GM18907 (cell line): ENCODE measurements at regions not wholly inside any gene's neighbourhood (a gene's known extent, or its start where the extent isn't known, plus 50 kb on each side); places are given as distances from the start of the nearest gene placed in this dataset.

Experiments
- ATAC-seq: cut with Tn5 transposase; IDR thresholded peaks from one replicate; pipeline ENCODE4 v1.9.1; 2021; ENCODE audit warnings: mild to moderate bottlenecking, moderate library complexity; ENCODE audit not compliant: unreplicated experiment

GRCh38 chr1:244974550-244974949, 110.2 kb upstream of the HNRNPU start:
- no peak for ATAC-seq

DNA sequence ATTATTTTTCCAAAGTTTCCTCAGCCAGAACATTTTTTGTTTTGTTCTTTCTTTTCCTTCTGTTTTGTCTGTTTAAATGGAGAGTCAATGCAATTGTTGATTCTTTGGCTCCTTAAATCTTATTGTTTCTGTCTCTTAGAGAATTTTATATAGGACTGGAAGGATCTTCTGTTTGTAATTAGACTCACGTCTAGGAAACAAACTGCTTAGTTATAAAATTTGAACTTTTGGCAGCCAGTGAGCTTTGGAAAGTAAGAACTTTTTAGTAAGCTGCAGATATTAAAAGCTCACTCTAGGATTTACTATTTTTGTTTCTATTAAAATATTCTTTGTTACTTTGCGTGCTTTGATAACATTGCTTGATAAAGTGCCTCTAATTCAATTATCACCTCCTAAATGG, 109.8 kb upstream of the HNRNPU start:
- ATAC-seq: no peak

DNA sequence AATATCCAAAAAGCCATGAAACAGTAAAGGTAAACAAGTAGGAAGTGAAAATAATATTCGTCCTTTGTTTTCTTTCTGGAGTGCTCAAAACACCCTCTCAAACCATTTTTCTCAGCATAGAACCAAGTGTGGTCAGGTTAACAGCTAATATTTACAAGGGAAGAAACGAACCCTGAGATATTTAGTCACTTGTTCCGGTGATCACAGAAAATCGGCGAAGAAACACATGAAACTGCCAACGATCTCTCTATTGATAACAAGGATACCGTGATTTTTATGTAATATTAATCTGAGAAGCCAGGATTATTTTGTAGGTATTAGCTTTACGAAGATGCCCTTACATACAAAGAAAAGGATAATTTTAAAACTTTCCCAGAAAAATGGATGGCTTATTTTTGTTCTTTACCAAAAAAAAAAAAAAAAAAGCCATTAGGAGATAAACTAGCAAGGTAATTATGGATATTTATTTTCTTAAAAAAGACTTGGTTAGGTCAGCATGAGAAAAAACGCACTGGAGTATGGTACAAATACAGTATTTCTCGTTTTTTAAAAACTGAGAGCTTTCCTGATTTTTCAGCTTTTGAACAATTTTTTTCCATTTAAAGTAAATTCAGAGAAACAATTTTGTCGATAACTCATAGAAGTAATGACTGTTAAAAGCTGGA, 107.3 kb upstream of the HNRNPU start:
- ATAC-seq: no peak

DNA sequence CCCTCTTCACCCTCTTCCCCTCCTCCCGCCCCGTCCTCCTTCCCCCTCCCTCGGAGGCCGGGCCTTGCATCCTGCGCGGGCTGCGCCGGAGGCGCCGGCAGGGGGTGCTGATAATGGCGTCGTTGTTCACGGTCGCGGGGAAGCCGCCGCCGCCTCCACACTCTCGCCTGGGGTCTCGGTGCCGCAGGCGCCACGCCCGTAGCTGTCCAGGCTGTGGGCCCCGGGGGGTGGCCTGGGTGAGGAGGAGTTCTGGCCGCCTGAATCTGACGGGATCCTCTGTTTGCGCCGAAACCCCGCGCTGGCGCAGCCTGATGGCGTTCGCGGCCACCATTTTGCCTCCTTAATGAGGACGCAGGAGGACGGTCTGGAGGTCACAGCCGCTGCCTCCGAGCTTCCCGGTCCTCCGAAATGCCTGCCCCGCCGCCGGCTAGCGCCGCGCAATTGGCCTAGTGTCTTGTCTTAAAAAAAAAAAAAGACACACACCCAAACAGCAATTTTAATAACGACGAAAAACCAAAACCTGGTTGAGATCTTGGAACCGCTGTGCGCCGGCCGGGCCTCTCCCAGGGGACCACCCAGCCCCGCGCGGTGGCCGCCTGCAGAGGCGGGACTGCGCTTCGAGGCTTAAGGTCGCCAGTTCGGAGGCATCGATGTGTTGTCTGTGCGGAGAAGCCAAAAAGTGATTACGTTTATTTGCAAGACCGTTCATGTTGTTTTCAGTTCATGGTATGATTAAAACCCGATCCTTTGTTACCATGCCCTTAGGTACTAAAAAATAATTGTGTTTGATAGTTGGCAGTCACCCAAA, 106.6 kb upstream of the HNRNPU start:
- ATAC-seq: peak; percentile 73

GRCh38 chr1:244970236-244970743, 105.9 kb upstream of the HNRNPU start:
- peak; percentile 76 for ATAC-seq

- peak; percentile 36 for ATAC-seq
Observed at GRCh38 chr1:244969355-244970235, 105.3 kb upstream of the HNRNPU start.

DNA sequence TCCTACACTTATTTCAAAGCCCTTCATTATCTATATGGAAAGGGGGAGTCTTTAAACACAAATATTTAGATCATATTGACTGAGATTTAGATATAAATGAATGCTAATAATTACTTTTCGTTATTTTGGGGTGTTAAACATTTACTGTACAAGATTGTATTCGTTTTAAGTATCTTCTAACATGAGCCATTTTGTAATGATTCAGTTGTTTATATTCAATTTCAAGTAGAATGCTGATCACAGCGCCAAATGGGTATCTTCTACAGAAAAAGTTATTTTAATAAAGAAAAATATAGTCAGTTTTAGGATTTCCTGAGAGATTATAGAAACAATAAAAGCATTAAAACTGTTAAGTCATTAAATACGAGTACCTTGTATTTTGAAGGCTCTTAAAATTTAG, 104.5 kb upstream of the HNRNPU start:
- no peak for ATAC-seq

DNA sequence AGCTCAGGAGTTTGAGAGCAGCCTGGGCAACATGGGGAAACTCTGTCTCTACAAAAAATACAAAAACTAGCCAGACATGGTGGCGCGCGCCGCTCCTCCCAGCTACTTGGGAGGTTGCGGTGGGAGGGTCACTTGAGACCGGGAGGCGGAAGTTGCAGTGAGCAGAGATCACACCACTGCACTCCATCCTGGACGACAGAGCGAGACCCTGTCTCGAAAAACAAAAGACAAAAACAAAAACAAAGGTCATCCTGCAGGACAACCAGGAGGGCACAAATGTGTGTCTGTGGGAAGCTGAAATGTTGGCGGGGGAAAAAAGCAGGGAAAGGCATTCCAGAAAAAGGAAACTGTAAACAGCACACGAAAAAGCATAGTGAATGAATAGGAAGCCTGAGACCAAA, 104.1 kb upstream of the HNRNPU start:
- ATAC-seq: no peak

DNA sequence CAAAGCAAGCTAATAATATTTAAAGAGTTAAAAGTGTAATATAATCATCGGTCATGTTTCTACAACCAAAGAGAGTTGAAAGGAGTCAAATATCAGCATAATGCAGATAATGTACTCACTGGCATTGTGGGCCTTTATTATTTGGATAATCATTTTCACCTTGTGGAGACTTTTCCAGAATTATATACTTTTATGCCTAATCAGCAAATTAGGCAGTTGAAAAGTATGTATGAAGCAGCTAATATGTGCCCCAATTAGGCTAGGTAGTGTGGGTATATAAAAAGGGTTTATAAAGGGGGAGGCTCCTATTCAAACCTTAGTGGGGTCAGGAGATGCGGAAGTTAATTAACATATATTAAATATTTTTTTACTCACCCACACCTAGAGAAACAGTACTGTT, 102.8 kb upstream of the HNRNPU start:
- no peak for ATAC-seq

DNA sequence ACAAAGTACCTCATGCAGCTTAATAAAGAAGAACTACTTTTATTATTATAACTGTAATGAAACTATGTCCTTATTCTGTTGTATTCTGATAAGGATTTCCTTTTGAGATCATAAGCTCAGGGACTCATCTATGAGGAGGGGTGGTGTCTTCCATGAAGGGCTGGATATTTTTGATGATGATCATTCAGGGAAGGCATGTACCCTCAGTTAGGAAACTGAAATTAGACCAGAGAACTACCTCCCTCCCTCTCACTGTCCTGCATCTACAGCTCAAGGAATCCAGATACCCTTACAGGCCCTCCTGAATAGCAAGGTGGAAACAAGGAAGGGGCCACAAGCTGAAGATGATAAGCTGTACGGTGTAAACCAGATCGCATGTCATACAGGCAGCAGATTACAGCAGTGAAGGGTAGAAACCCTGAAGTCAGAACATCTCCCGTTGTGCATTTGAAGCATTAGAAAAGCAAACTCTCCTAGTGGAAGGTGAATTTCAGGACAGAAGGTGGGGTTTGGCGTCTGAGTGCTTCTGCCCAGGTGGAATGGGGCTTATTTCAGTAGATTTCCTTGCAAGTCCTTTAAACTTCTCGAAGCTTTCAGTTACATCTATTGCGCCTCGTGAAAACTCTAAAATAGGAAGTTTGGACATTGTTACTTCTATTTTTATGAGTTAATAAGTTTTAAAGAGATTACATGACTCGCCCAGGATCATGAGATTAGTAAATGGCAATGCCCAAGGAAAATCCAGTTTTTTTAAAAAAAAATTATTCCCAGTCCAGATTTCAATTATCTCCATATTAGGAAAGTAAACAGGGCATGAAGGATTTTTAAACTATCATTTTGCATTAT, 101.1 kb upstream of the HNRNPU start:
- ATAC-seq: no peak

- no peak for ATAC-seq
Observed at GRCh38 chr1:244964112-244964971, 100.0 kb upstream of the HNRNPU start.

- no peak for ATAC-seq
Observed at GRCh38 chr1:244963231-244963826, 99.0 kb upstream of the HNRNPU start.

GRCh38 chr1:244962130-244962529, 97.8 kb upstream of the HNRNPU start:
- ATAC-seq: no peak

DNA sequence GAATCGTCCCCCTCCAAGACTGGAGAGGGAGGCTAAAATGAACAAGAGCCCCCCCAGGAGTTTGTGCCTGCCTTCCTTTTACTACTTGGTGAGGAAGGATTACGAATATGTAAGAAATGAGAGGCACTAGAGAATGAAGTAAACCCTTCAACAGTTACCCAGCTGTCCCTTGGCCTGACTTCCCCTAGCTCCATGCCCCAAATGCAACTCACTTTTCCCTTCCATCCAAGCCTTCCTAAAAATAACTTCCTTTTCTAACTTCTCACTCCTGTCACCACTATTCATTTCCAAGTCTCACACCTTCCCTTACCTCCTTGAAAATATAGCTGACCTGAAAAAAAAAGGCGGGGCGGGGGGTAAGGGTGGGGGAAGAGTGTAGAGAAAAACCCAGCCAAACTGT, 96.6 kb upstream of the HNRNPU start:
- ATAC-seq: no peak

DNA sequence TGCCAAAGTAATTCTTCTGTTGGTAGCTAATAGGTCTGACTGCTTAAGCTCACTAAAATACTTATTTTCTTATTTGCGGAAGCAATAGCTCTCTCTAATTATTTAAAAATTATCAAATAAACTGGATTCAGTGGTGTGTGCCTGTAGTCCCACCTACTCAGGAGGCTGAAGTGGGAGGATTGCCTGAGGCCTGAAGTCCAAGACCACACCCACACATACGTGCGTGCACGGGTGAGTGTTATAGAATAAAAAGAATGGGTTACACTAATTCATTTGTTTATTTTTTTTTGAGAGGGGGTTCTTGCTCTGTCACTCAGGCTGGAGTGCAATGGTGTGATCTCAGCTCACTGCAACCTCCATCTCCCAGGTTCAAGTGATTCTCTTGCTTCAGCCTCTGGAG, 94.2 kb upstream of the HNRNPU start:
- no peak for ATAC-seq

- no peak for ATAC-seq
Observed at GRCh38 chr1:244957525-244957924, 93.2 kb upstream of the HNRNPU start.

DNA sequence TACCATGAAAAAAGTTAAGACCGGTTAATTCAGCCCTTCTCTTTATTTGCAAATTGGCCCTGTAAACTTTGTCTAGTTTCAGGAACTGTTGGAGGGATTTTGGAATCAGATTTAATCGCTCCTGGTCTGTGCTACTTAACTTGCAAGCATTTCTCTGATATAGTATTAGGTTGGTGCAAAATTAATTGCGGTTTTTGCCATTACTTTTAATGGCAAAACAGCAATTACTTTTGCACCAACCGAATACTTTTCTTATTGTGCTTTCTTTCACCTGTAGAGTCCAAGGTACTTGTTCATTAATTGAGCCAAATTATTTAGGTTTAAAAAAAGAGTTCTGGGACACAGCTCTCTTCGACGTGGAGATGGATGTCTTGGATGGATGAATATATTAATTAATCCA, 92.8 kb upstream of the HNRNPU start:
- ATAC-seq: no peak

DNA sequence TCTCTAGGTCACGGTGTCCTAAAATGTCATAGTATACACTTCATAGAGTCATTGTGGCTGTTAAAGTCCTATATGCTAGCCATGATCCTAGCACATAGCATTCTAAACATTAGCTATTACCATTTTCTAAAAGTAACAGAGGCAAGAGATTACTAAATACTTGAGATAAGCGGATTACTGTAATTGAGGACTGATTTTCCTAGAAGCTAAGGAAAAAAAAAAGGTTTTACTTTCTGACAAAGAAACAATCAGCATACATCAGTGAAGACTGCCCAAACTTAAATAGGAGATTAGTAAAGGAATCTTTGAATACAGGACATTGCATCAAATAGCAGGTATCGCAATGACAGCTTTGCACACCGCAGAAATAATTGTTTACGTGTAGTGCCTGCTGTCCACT, 91.3 kb upstream of the HNRNPU start:
- ATAC-seq: no peak

- no peak for ATAC-seq
Observed at GRCh38 chr1:244954359-244954758, 90.0 kb upstream of the HNRNPU start.
